Peyer's patch (tissue), 4 donors: ENCODE measurements at regions not wholly inside any gene's neighbourhood (a gene's known extent, or its start where the extent isn't known, plus 50 kb on each side); places are given as distances from the start of the nearest gene placed in this dataset.

Source experiments
- POLR2A ChIP-seq, 2 donors: fragments of 450-650 bp; IDR thresholded peaks; one replicate each; pipeline ENCODE4 v1.5.1; 2017; ENCODE audit warnings: antibody characterized with exemption in 2 of 2, mild to moderate bottlenecking in 2 of 2, moderate library complexity in 2 of 2
- TF ChIP-seq, protein P1 (sequence below), 6 experiments: fragments of 450-650 bp in 4 of 6; fragments of 200-600 bp in 2 of 6; sonication (generic) in 1 of 6; IDR thresholded peaks; one replicate each; pipeline ENCODE4 v1.5.1; 2017 to 2019; ENCODE audit warnings: antibody characterized with exemption in 6 of 6, mild to moderate bottlenecking in 3 of 6, moderate library complexity in 1 of 6

DNA sequence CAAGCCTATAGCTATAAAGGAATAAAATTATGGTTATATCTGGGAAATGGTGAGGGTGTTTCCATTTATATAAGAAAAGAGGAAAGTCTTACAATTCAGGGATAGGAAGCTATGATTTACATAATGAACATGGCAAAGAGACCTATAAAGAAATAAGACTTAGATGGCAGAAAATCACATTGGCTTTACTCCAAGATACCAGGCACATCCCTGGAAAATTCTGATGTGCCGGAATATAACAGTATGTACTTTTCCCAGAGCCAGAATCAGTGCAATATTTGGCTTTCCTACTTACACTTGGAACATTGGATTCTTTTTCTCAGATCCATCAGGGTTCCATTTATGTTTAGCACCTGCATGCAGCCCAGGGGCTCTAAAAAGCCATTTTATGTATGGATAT, 357.8 kb downstream of the CETN3 start:
- TF ChIP-seq, protein P1, sequence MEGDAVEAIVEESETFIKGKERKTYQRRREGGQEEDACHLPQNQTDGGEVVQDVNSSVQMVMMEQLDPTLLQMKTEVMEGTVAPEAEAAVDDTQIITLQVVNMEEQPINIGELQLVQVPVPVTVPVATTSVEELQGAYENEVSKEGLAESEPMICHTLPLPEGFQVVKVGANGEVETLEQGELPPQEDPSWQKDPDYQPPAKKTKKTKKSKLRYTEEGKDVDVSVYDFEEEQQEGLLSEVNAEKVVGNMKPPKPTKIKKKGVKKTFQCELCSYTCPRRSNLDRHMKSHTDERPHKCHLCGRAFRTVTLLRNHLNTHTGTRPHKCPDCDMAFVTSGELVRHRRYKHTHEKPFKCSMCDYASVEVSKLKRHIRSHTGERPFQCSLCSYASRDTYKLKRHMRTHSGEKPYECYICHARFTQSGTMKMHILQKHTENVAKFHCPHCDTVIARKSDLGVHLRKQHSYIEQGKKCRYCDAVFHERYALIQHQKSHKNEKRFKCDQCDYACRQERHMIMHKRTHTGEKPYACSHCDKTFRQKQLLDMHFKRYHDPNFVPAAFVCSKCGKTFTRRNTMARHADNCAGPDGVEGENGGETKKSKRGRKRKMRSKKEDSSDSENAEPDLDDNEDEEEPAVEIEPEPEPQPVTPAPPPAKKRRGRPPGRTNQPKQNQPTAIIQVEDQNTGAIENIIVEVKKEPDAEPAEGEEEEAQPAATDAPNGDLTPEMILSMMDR (IDR thresholded peaks at IDR 0.05) = no peak
- TF ChIP-seq POLR2A (IDR thresholded peaks at IDR 0.05) = no peak
